ENCODE measurements at regions not wholly inside any gene's neighbourhood (a gene's known extent, or its start where the extent isn't known, plus 50 kb on each side); places are given as distances from the start of the nearest gene placed in this dataset.
"Not testable (repeated sequence)": the region's sequence is repeated elsewhere in the genome, so short reads cannot be mapped to it uniquely, and the experiment has no call there.

GRCh38 chr15:20398680-20399079 is 142.9 kb downstream of the GOLGA6L6 start:
- H3K79me2 ChIP-seq (ENCODE audit: insufficient read depth, low read length); H3K9me3 ChIP-seq (ENCODE audit: low read depth, low read length); H3K27me3 ChIP-seq (ENCODE audit: insufficient read depth, low read length); DNase-seq (ENCODE audit: insufficient read length, low spot score, missing footprints); H4K20me1 ChIP-seq (ENCODE audit: insufficient read depth, low read length); H3K27ac ChIP-seq (ENCODE audit: low read depth, low read length); H3K36me3 ChIP-seq (ENCODE audit: insufficient read depth, low read length); H3K4me1 ChIP-seq (ENCODE audit: insufficient read depth, low read length); H3K4me3 ChIP-seq (ENCODE audit: insufficient read depth, low read length); H2AFZ ChIP-seq (ENCODE audit: low read length); H3K4me2 ChIP-seq (ENCODE audit: insufficient read depth, low read length): not testable (repeated sequence)

- H2AFZ ChIP-seq (ENCODE audit: low read length); H3K36me3 ChIP-seq (ENCODE audit: insufficient read depth, low read length); DNase-seq (ENCODE audit: insufficient read length, low spot score, missing footprints); H3K4me2 ChIP-seq (ENCODE audit: insufficient read depth, low read length); H3K79me2 ChIP-seq (ENCODE audit: insufficient read depth, low read length); H3K27me3 ChIP-seq (ENCODE audit: insufficient read depth, low read length); H3K4me1 ChIP-seq (ENCODE audit: insufficient read depth, low read length); H4K20me1 ChIP-seq (ENCODE audit: insufficient read depth, low read length); H3K4me3 ChIP-seq (ENCODE audit: insufficient read depth, low read length); H3K27ac ChIP-seq (ENCODE audit: low read depth, low read length): not testable (repeated sequence)
- H3K9me3 ChIP-seq (ENCODE audit: low read depth, low read length) = peaks cover 23% of the 10 kb centered on the region
Observed at GRCh38 chr15:20388161-20388560, 153.4 kb downstream of the GOLGA6L6 start.

GRCh38 chr15:20386198-20386597 is 155.4 kb downstream of the GOLGA6L6 start:
- H4K20me1 ChIP-seq (ENCODE audit: insufficient read depth, low read length) = no peaks in the 10 kb centered on the region
- H3K79me2 ChIP-seq (ENCODE audit: insufficient read depth, low read length) = no peaks in the 10 kb centered on the region
- no peak overlapping the region for H2AFZ ChIP-seq (ENCODE audit: low read length)
- DNase-seq (ENCODE audit: insufficient read length, low spot score, missing footprints) = no peak
- no peak overlapping the region for H3K4me2 ChIP-seq (ENCODE audit: insufficient read depth, low read length)
- no peak overlapping the region for H3K27ac ChIP-seq (ENCODE audit: low read depth, low read length)
- H3K4me1 ChIP-seq (ENCODE audit: insufficient read depth, low read length) = no peaks in the 10 kb centered on the region
- H3K4me3 ChIP-seq (ENCODE audit: insufficient read depth, low read length) = no peak overlapping the region
- peaks cover 28% of the 10 kb centered on the region for H3K9me3 ChIP-seq (ENCODE audit: low read depth, low read length)
- H3K27me3 ChIP-seq (ENCODE audit: insufficient read depth, low read length) = no peaks in the 10 kb centered on the region
- no peaks in the 10 kb centered on the region for H3K36me3 ChIP-seq (ENCODE audit: insufficient read depth, low read length)
- no peak for TF ChIP-seq CTCF (IDR thresholded peaks at IDR 0.05; ENCODE audit: extremely low read depth, low read depth, low read length)

DNA sequence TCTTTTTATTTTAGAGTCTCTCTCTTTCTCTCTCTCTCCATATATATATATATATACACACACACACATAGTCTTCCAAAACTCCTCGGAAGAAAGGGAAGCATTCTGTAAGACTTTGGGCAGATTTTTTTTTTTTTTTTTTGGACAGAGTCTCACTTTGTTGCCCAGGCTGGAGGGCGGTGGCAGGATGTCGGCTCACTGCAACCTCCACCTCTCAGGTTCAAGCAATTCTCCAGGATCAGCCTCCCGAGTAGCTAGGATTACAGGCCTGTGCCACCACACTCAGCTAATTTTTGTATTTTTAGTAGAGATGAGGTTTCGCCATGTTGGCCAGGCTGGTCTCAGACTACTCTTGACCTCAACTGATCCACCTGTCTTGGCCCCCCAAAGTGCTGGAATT is 161.4 kb downstream of the GOLGA6L6 start:
- not testable (repeated sequence) for H2AFZ ChIP-seq (ENCODE audit: low read length); DNase-seq (ENCODE audit: insufficient read length, low spot score, missing footprints); H3K79me2 ChIP-seq (ENCODE audit: insufficient read depth, low read length); H3K27ac ChIP-seq (ENCODE audit: low read depth, low read length); H3K27me3 ChIP-seq (ENCODE audit: insufficient read depth, low read length); H3K4me1 ChIP-seq (ENCODE audit: insufficient read depth, low read length); H3K4me2 ChIP-seq (ENCODE audit: insufficient read depth, low read length); H3K4me3 ChIP-seq (ENCODE audit: insufficient read depth, low read length); H3K36me3 ChIP-seq (ENCODE audit: insufficient read depth, low read length); H4K20me1 ChIP-seq (ENCODE audit: insufficient read depth, low read length)
- H3K9me3 ChIP-seq (ENCODE audit: low read depth, low read length) = peaks cover 11% of the 10 kb centered on the region

DNA sequence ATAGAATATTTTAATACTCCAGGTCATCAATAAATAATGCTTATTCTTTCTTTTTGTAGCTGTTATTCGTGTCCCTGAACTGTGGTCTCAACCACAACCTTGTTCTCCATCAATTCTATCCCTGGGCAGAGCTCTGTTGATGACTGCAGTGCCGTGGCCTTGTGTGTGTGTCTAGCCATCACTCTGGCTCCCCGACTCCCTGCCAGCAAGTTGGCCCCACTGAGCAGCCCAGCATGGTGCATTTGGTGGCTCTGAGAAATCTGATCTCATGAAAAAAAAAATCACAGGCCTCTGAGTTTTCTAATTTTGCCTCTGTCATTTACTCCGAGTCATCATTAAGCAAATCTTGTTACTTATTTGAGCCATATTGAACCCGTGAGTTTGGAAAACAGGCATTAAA is 164.7 kb downstream of the GOLGA6L6 start:
- Histone ChIP-seq H3K4me2 (ENCODE audit: insufficient read depth, low read length) (no peak overlapping the region), H2AFZ (ENCODE audit: low read length) (no peak overlapping the region), H3K79me2 (ENCODE audit: insufficient read depth, low read length) (no peaks in the 10 kb centered on the region), H3K27ac (ENCODE audit: low read depth, low read length) (no peak overlapping the region), H3K4me3 (ENCODE audit: insufficient read depth, low read length) (no peak overlapping the region), H3K27me3 (ENCODE audit: insufficient read depth, low read length) (no peaks in the 10 kb centered on the region), H3K9me3 (ENCODE audit: low read depth, low read length) (peaks cover 12% of the 10 kb centered on the region), H3K4me1 (ENCODE audit: insufficient read depth, low read length) (no peaks in the 10 kb centered on the region), H4K20me1 (ENCODE audit: insufficient read depth, low read length) (no peaks in the 10 kb centered on the region), H3K36me3 (ENCODE audit: insufficient read depth, low read length) (no peaks in the 10 kb centered on the region)
- DNase-seq (ENCODE audit: insufficient read length, low spot score, missing footprints) = no peak
- TF ChIP-seq CTCF (IDR thresholded peaks at IDR 0.05; ENCODE audit: extremely low read depth, low read depth, low read length) = no peak

DNA sequence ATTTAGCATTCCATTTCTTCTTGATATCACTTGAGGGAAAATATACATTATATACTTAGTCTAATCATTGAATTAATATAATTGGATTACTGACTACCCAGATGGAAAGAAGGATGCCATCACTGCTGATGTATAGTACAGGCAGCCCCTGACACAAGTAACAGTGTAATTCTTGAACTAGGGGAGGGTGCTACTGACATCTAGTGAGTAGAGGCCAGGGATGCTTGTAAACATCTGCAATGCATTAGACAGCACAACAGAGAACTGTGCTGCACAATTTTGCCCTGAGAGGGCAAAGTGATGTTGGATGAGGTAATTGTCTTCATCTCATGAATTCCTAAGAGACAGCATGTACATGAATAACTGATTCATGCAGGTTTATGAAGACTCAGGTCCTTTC is 169.2 kb downstream of the GOLGA6L6 start:
- H3K27ac ChIP-seq (ENCODE audit: low read depth, low read length); H3K4me3 ChIP-seq (ENCODE audit: insufficient read depth, low read length); H3K4me2 ChIP-seq (ENCODE audit: insufficient read depth, low read length); H3K4me1 ChIP-seq (ENCODE audit: insufficient read depth, low read length); H3K79me2 ChIP-seq (ENCODE audit: insufficient read depth, low read length); DNase-seq (ENCODE audit: insufficient read length, low spot score, missing footprints); H4K20me1 ChIP-seq (ENCODE audit: insufficient read depth, low read length); H3K27me3 ChIP-seq (ENCODE audit: insufficient read depth, low read length); H2AFZ ChIP-seq (ENCODE audit: low read length); H3K36me3 ChIP-seq (ENCODE audit: insufficient read depth, low read length): not testable (repeated sequence)
- peaks cover 20% of the 10 kb centered on the region for H3K9me3 ChIP-seq (ENCODE audit: low read depth, low read length)
